SK-N-SH (cell line): ENCODE measurements at regions not wholly inside any gene's neighbourhood (a gene's known extent, or its start where the extent isn't known, plus 50 kb on each side); places are given as distances from the start of the nearest gene placed in this dataset.

Source experiments
- CTCF ChIA-PET: fragments of 300-600, 350-600 bp; formaldehyde crosslinking; extraction: SDS; loops from one replicate; lab custom pipeline; 2021; lab: Yijun Ruan, JAX
- POLR2A ChIA-PET: fragments of 350-600 bp; sonication (Branson Sonifier 250); formaldehyde crosslinking; extraction: SDS; loops from one replicate; lab custom pipeline; 2020; ENCODE audit warnings: antibody characterized with exemption, inconsistent platforms; lab: Yijun Ruan, JAX
- DNase-seq: peaks from one replicate; pipeline ENCODE4 v3.0.0; 2012
- H2AFZ ChIP-seq: fragments of 200-600 bp; sonication (generic); 2 replicates; pipeline ENCODE4 v1.8.1; 2016; ENCODE audit warnings: antibody characterized with exemption, mild to moderate bottlenecking, low read depth
- H3F3A ChIP-seq: fragments of 200-600 bp; sonication (generic); replicated peaks from 2 replicates; pipeline ENCODE3; 2016; ENCODE audit warnings: antibody characterized with exemption, mild to moderate bottlenecking; ENCODE audit not compliant: insufficient read depth
- H3K27ac ChIP-seq, 2 experiments: fragments of 200-500 bp in 1 of 2; fragments of 200-600 bp in 1 of 2; sonication (Bioruptor generic) in 1 of 2; sonication (generic), shearing (Covaris generic) in 1 of 2; 2 replicates each; pipeline versions ENCODE4 v1.5.1 to v1.6.1; 2014 to 2016; ENCODE audit warnings: low read depth in 2 of 2, inconsistent platforms in 1 of 2, low read length in 1 of 2, mild to moderate bottlenecking in 1 of 2, mixed read lengths in 1 of 2
- H3K27me3 ChIP-seq: fragments of 200-600 bp; sonication (generic), shearing (Covaris generic); 2 replicates; pipeline ENCODE4 v1.6.1; 2016; ENCODE audit warnings: mixed run types; ENCODE audit not compliant: insufficient read depth
- H3K36me3 ChIP-seq, 2 experiments: fragments of 200-500 bp in 1 of 2; fragments of 200-600 bp in 1 of 2; sonication (Bioruptor generic) in 1 of 2; sonication (generic) in 1 of 2; replicated peaks in 1 of 2; 2 replicates each; pipeline versions ENCODE3 to v1.5.1; 2014 to 2016; ENCODE audit warnings: low read length in 1 of 2, mild to moderate bottlenecking in 1 of 2; ENCODE audit not compliant: insufficient read depth in 2 of 2, control insufficient read depth in 1 of 2
- H3K4me1 ChIP-seq, 2 experiments: fragments of 200-500 bp in 1 of 2; fragments of 200-600 bp in 1 of 2; sonication (Bioruptor generic) in 1 of 2; sonication (generic), shearing (Covaris generic) in 1 of 2; 2 replicates each; pipeline versions ENCODE4 v1.5.1 to v1.6.1; 2014 to 2016; ENCODE audit warnings: low read depth in 1 of 2, low read length in 1 of 2, mixed run types in 1 of 2; ENCODE audit not compliant: insufficient read depth in 2 of 2, control insufficient read depth in 1 of 2
- H3K4me2 ChIP-seq: fragments of 200-600 bp; sonication (generic), shearing (Covaris generic); 2 replicates; pipeline ENCODE4 v1.6.1; 2017; ENCODE audit warnings: mixed run types
- H3K4me3 ChIP-seq, 2 experiments: fragments of 200-500 bp in 1 of 2; fragments of 200-600 bp in 1 of 2; sonication (Bioruptor generic) in 1 of 2; sonication (generic), shearing (Covaris generic) in 1 of 2; 2 replicates each; pipeline versions ENCODE4 v1.5.1 to v1.8.1; 2014 to 2016; ENCODE audit warnings: low read depth in 2 of 2, inconsistent platforms in 1 of 2, low read length in 1 of 2, mild to moderate bottlenecking in 1 of 2, mixed read lengths in 1 of 2, moderate library complexity in 1 of 2
- H3K79me2 ChIP-seq: fragments of 200-600 bp; sonication (generic); 2 replicates; pipeline ENCODE4 v1.8.1; 2017; ENCODE audit warnings: mild to moderate bottlenecking; ENCODE audit not compliant: insufficient read depth
- H3K9ac ChIP-seq: fragments of 200-600 bp; sonication (generic); 2 replicates; pipeline ENCODE4 v1.6.1; 2017; ENCODE audit warnings: mixed run types
- H3K9me2 ChIP-seq: fragments of 200-600 bp; sonication (generic); 2 replicates; pipeline ENCODE4 v1.6.1; 2017; ENCODE audit warnings: mixed run types
- H3K9me3 ChIP-seq: fragments of 200-600 bp; sonication (generic); 2 replicates; pipeline ENCODE4 v1.6.1; 2017; ENCODE audit warnings: mixed run types, mild to moderate bottlenecking, moderate library complexity
- H4K20me1 ChIP-seq: fragments of 200-600 bp; sonication (generic); 2 replicates; pipeline ENCODE4 v1.6.1; 2017; ENCODE audit warnings: mild to moderate bottlenecking, mixed run types; ENCODE audit not compliant: insufficient read depth
- CHD2 ChIP-seq: fragments of 150-350 bp; IDR thresholded peaks from 2 replicates; pipeline ENCODE4 v1.6.1; 2018; ENCODE audit warnings: low read length; ENCODE audit not compliant: partially characterized antibody
- CTCF ChIP-seq: fragments of 200-600 bp; sonication (generic); IDR thresholded peaks from 2 replicates; pipeline ENCODE4 v1.6.1; 2017; ENCODE audit warnings: antibody characterized with exemption, mild to moderate bottlenecking, moderate library complexity
- ELF1 ChIP-seq: IDR thresholded peaks from 2 replicates; pipeline ENCODE4 v1.4.0; 2012
- EP300 ChIP-seq, 2 experiments: IDR thresholded peaks; 2 replicates each; pipeline versions ENCODE4 v1.4.0 to v1.6.1; 2012; ENCODE audit warnings: borderline replicate concordance in 1 of 2, low read depth in 1 of 2, low read length in 1 of 2
- FOXJ3 ChIP-seq: sonication (generic); formaldehyde crosslinking; IDR thresholded peaks from 2 replicates; pipeline ENCODE4 v1.5.1; 2020; ENCODE audit warnings: mild to moderate bottlenecking, missing genetic modification reagents
- FOXM1 ChIP-seq: IDR thresholded peaks from 2 replicates; pipeline ENCODE4 v1.4.0; 2012; ENCODE audit warnings: low read depth, mild to moderate bottlenecking
- GATA2 ChIP-seq: sonication (generic); formaldehyde crosslinking; IDR thresholded peaks from 2 replicates; pipeline ENCODE4 v1.5.0; 2020; ENCODE audit warnings: mild to moderate bottlenecking, missing genetic modification reagents
- MAX ChIP-seq: IDR thresholded peaks from 2 replicates; pipeline ENCODE4 v1.4.0; 2012; ENCODE audit warnings: low read depth
- MEF2A ChIP-seq: IDR thresholded peaks from 2 replicates; pipeline ENCODE4 v1.4.0; 2012; ENCODE audit warnings: low read depth, borderline replicate concordance
- MXI1 ChIP-seq: IDR thresholded peaks from 2 replicates; pipeline ENCODE4 v1.6.1; 2012; ENCODE audit warnings: mild to moderate bottlenecking, low read depth, low read length, improper control_type of control experiment
- NRF1 ChIP-seq: IDR thresholded peaks from 2 replicates; pipeline ENCODE4 v1.6.1; 2012; ENCODE audit warnings: low read depth, mild to moderate bottlenecking, low read length
- SMC3 ChIP-seq: IDR thresholded peaks from 2 replicates; pipeline ENCODE4 v1.6.1; 2012; ENCODE audit warnings: low read depth, low read length, improper control_type of control experiment
- USF1 ChIP-seq: IDR thresholded peaks from 2 replicates; pipeline ENCODE4 v1.4.0; 2012; ENCODE audit warnings: low read depth, borderline replicate concordance
- USF2 ChIP-seq: fragments of 150-350 bp; IDR thresholded peaks from 2 replicates; pipeline ENCODE4 v1.6.1; 2017; ENCODE audit warnings: antibody characterized with exemption, low read length, low read depth, borderline replicate concordance
- YY1 ChIP-seq: IDR thresholded peaks from 2 replicates; pipeline ENCODE4 v1.4.0; 2012; ENCODE audit warnings: low read depth, mild to moderate bottlenecking
- whole genome bisulfite sequencing: methylation state at CpG from one replicate; pipeline ENCODE4 v1.1.6; 2017; ENCODE audit warnings: low lambda C conversion rate; 5-methylcytosine and 5-hydroxymethylcytosine counted together

- ChIA-PET POLR2A (no interaction called here), CTCF (no interaction called here)
- H4K20me1 ChIP-seq: no peaks in the 10 kb centered on the region
- H3K27ac ChIP-seq: peak overlapping the region; percentile 81 to 98; a peak in 3 of 4 replicates
- TF ChIP-seq NRF1 (no peak), MEF2A (no peak), MAX (no peak), YY1 (no peak), ELF1 (no peak), USF2 (no peak), CHD2 (no peak), USF1 (no peak), FOXJ3 (CRISPR knock-in tag) (no peak), SMC3 (no peak), CTCF (no peak), GATA2 (no peak), MXI1 (no peak), FOXM1 (no peak), EP300 (IDR thresholded peaks at IDR 0.05; ENCODE audit: borderline replicate concordance in 1 of 2, low read depth in 1 of 2, low read length in 1 of 2) (no peak)
- H3K9me3 ChIP-seq: no peaks in the 10 kb centered on the region
- H3K4me2 ChIP-seq: peak overlapping the region; percentile 83; the same call in 1 of the 2 replicates
- H3K9ac ChIP-seq: peak overlapping the region; percentile 78; the same call in 1 of the 2 replicates
- no peaks in the 10 kb centered on the region for H3K79me2 ChIP-seq
- H3F3A ChIP-seq: peaks cover 31% of the 10 kb centered on the region
- H3K4me1 ChIP-seq: peaks cover 0 to 22% of the 10 kb centered on the region in 2 experiments
- no peak overlapping the region for H3K4me3 ChIP-seq
- H3K27me3 ChIP-seq: no peaks in the 10 kb centered on the region
- peak overlapping the region; percentile 2; the same call in 1 of the 2 replicates for H2AFZ ChIP-seq
- no peaks in the 10 kb centered on the region for H3K9me2 ChIP-seq
- WGBS: 73% methylated on average over 4 of the region's 4 CpGs
- DNase-seq: no peak
- H3K36me3 ChIP-seq: no peaks in the 10 kb centered on the region
Measured at GRCh38 chr10:36173364-36173763, 531.3 kb upstream of the FZD8 start.
